RCC 7860 (cell line): ENCODE measurements at regions not wholly inside any gene's neighbourhood (a gene's known extent, or its start where the extent isn't known, plus 50 kb on each side); places are given as distances from the start of the nearest gene placed in this dataset.

ENCODE experiments used
- DNase-seq: peaks from one replicate; pipeline ENCODE4 v3.0.0-alpha.2; 2015; ENCODE audit warnings: low spot score
- FAIRE-seq: peaks from 2 replicates; lab custom pipeline; 2012; peaks lifted over from hg19 to GRCh38; lab: Jason Lieb, UNC

- no peak for FAIRE-seq
- no peak for DNase-seq
Observed at GRCh38 chr7:142349670-142350405, 92.0 kb upstream of the PRSS58 start.

GRCh38 chr7:142348921-142349405 is 91.1 kb upstream of the PRSS58 start:
- DNase-seq: no peak
- no peak for FAIRE-seq

DNA sequence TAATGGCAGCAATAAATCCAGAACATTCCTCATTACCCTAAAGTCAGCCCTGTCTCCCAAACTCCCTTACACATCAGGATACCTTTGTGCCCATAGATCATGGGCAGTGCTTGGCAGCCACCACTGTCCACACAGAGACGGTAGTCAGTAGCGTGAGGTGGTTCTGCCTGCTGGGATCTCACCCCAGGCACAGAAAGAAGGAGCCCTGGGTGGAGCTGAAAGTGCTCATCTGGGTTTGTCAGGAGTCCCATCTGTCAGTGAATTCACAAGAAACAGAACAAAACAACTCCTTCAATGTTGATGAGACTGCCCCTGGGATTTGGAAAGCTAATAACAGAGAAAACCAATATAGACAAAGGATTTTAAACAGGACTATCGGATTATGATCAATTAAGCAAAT is 90.2 kb upstream of the PRSS58 start:
- DNase-seq (no peak), FAIRE-seq (no peak)

DNA sequence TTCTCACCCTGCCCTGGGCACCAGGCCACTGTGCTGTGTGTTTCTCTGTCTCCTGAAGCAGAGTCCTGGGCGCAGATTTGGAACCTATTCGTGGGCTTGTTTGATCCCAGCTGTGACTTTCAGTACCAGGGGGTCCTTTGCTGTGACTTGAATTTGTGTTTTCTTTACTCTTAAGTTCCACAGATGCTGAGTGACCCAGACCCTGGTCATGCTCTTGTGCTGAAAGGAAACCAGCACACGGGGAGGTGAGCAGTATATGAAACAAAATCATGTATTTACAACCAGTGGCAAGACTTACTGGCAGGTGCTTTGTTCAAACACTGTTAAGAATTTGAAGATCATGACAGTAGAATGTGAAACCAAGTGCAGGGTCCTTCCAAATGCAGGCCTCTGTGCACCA is 89.2 kb upstream of the PRSS58 start:
- DNase-seq (no peak), FAIRE-seq (no peak)

DNA sequence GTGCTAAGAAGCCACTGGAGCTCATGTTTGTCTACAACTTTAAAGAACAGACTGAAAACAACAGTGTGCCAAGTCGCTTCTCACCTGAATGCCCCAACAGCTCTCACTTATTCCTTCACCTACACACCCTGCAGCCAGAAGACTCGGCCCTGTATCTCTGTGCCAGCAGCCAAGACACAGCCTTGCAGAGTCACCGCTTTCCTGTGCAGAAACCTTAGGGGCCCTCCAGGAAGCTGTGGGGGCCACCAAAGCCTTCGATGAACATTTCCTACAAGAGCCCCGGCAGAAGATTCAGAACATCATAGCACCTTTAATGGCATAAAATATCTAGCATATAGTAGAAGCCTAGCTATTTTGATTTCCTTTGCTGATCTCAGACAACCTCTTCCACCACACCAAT is 88.0 kb upstream of the PRSS58 start:
- DNase-seq (no peak), FAIRE-seq (no peak)

DNA sequence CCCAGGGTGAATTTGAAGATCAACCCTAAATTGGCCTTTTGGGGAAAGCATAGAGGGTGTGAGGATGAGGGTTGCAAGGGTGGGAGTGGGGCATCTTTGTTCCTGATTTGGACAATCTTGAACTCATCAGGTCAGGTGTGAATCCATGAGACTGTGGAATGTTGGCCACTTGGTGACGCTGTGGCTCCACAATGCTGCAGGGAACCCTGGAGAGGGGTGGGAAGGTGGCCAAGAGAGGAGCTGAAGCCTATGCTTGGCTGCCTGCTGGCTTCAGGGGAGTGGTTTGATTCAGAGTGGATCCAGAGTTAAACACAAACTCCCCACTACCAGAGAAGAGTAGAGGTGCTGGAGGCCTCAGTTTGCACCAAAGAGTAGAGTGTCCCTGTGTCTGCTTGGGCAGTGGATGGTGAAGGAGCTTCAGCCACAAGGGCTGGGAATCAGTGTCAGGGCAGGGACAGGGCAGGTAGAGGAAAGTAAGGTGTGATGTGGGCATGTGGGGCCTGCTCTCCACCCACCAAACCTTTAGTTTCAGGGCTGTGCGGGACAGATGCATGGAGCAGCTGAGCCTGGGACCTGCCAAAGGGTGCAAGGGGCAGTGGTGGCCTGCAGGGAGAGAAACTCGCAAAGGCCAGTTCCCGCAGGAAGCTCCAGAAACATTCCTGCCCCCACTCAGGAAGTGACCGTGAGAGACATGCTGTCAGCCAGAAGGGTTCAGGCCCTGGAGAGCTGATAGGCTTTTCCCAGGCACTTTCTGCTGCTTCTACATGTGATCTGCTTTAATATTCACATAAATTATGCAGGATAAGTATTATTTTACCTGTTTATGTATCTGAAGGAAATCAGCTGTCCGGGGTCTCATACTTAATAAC is 81.0 kb upstream of the PRSS58 start:
- DNase-seq: no peak
- no peak for FAIRE-seq

DNA sequence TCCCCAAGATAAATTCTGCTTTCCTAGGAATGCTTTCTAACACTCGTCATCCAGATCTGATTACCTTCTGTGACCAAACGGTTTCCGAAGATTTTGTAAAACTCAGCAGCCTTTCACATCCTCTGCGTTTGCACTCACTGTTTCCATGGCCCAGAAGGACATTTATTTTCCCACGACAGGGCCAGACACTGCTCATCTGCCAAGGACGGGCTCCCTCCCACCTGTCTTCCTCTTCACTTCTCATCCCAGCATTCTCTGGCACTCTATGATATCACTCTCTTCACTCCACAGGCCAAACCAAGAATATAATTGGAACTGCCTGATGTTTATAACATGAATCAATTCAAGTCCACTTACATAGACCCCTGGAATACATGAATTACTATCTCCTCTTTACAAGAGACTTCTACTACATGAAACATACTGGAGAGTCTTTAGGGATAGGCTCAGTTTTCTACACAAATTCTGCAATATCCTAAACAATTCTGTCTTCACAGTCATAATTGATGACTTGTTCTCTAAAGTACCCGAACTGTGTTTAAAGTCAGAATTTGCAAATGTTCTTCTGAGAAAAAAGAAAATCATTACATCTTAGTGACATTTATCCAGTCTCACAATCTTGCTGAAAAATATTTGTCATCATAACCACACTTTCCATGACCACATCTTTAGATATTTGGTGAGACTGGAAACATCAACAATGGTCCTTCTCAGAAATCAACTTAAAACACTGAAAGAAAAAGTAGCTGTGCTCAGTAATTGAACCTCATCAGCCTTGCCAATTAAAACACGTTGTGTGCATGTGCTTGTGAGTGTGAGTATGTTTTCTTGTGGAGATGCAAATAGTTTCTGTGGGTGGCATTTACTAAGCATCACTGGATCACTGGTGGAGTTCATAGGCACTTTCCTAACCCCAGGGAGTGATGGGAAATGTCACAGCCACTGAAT is 79.5 kb upstream of the PRSS58 start:
- DNase-seq: no peak
- FAIRE-seq: no peak

DNA sequence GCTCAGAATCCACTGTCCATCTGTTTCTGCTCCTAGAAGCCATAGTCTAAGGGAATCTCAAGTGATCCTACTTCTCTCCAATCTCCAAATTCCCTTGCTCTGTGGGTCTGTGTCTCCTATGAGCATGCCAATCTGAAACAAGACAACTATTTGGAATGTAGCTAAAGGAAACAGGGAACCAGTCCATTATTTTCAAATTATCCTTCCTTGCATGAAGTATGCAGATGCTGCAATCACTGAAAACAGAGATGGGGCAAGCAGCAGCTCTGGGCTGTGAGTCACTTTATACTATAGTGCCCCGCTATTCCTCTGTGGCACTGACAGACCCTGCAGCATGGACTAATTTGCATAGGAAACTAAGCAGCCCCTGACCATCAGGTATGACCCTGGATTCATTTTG is 76.9 kb upstream of the PRSS58 start:
- no peak for FAIRE-seq

GRCh38 chr7:142334236-142334635 is 76.4 kb upstream of the PRSS58 start:
- FAIRE-seq (no peak), DNase-seq (no peak)

More for the DNA sequence above, 76.9 kb upstream of the PRSS58 start:
- DNase-seq: no peak

GRCh38 chr7:142332421-142332820 is 74.6 kb upstream of the PRSS58 start:
- DNase-seq (no peak), FAIRE-seq (no peak)

GRCh38 chr7:142331941-142332340 is 74.1 kb upstream of the PRSS58 start:
- FAIRE-seq (no peak), DNase-seq (no peak)

GRCh38 chr7:142329062-142329790 is 71.4 kb upstream of the PRSS58 start:
- FAIRE-seq: no peak

GRCh38 chr7:142328551-142328950 is 70.7 kb upstream of the PRSS58 start:
- no peak for FAIRE-seq
- DNase-seq: no peak

More at GRCh38 chr7:142329062-142329790, 71.4 kb upstream of the PRSS58 start:
- no peak for DNase-seq

DNA sequence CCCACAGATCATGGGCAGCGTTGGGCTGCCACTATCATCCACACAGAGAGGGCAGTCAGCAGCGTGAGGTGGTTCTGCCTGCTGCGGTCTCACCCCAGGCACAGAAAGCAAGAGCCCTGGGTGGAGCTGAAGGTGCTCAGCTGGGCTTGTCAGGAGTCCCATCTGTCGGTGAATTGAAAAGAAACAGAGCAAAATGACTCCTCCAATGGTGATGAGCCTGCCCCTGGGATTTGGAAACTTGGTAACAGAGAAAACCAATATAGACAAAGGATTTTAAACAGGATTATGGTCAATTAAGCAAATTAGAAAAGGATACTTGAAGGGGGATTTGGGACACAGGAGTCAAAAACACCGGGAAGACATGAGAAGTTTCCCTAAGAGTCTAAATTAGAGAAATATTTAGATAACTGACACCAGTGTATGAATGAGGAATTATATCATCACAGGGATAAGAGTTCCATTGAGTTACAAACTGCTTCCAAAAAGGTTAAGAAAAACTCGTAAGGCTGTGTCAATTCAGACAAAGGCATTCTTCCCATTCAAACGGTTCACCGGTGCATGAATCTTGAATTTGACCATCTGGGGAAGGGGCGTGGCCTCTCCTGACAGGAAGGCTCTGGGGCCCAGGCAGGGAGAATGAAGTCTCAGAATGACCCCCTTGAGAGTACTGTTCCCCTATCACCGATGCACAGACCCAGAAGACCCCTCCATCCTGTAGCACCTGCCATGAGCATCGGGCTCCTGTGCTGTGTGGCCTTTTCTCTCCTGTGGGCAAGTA is 70.0 kb upstream of the PRSS58 start:
- FAIRE-seq: no peak

GRCh38 chr7:142323706-142324105 is 65.8 kb upstream of the PRSS58 start:
- DNase-seq (no peak), FAIRE-seq (no peak)

More for the DNA sequence above, 70.0 kb upstream of the PRSS58 start:
- no peak for DNase-seq

- DNase-seq (no peak), FAIRE-seq (no peak)
Observed at GRCh38 chr7:142321391-142321790, 63.5 kb upstream of the PRSS58 start.

GRCh38 chr7:142320883-142321282 is 63.0 kb upstream of the PRSS58 start:
- FAIRE-seq (no peak), DNase-seq (no peak)

DNA sequence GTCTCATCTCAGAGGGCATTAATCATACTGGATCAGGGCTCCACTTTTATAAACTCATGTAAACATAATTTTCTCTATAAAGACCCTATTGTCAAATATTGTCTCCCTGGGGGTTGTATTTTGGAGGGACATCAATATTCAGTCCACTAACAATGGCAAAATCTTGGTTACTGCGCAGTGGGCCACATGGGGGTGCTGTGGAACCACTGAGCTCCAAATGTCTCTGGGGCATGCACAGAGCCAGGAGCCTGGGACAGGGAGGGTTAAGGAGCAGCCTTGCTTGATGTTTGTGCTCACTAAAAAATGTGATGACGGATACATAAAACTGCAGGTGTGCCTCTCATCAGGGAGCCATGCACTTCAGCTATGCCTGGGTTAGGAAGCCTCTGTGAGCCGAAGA is 62.1 kb upstream of the PRSS58 start:
- DNase-seq: no peak
- no peak for FAIRE-seq

DNA sequence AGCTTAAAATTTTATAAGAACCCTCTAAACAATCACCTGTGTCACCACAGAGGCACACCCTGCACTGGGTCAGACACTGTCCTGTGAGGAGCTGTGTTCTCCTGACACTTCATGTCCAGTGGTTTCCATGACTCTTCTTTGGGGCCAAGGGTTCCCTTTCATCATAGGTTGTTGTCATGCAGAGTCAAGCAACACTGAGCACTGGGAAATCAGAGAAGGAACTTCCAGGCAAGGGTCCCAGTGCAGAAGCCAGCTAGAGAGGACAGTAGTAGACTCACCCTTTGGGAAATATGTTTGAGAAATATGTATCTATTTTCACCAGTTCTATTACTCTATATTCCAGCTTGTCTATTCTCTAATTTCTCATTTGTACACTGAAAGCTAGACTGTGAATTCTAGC is 56.4 kb upstream of the PRSS58 start:
- DNase-seq (no peak), FAIRE-seq (no peak)
